ENCODE measurements at regions not wholly inside any gene's neighbourhood (a gene's known extent, or its start where the extent isn't known, plus 50 kb on each side); places are given as distances from the start of the nearest gene placed in this dataset.
"Not testable (repeated sequence)": the region's sequence is repeated elsewhere in the genome, so short reads cannot be mapped to it uniquely, and the experiment has no call there.

DNA sequence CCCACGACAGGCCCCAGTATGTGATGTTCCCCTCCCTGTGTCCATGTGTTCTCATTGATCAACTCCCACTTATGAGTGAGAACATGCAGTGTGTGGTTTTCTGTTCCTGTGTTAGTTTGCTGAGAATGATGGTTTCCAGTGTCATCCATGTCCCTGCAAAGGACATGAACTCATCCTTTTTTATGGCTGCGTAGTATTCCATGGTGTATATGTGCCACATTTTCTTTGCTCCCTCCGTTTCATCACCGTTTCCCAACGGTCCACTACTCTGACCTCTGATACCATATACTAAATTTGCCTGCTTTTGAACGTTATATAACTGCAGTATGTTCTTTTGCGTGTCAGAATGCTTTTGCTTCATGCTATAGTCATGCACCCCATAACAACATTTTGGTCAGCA, 94.0 kb upstream of the SCAF8 start:
- DNase-seq, result not testable (repeated sequence)

DNA sequence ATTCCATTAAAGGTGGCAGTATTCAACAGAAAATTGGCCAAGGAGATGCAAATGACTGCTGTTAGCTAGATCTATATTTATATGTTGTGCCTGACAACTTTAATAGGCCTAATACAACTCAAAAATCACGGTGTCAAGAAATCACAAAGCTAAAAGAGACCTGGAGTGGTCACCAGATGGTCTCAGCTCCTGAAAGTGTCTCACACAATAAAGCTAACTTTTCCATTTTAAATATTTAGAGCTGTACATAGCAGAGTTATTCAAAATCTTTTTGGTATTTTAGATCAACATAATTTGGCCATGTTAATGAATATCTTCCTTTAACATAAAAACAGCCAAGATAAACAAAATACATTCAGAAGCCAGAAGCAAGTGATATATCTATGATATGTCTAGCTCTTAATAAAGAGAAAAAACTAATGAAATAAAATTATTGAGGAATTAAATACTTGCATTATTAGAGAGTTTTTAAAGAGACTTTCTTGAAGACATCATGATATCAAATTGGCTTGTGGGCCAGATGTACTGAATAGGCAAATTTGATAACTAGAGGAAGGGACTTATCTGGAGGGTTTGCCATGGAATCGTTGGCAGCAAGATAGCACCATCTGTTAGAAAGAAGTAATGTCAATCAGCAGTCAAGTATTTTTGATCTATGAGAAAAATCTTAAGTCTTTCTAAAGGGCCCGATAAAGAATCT, 84.9 kb upstream of the SCAF8 start:
- DNase-seq, result no peak

DNA sequence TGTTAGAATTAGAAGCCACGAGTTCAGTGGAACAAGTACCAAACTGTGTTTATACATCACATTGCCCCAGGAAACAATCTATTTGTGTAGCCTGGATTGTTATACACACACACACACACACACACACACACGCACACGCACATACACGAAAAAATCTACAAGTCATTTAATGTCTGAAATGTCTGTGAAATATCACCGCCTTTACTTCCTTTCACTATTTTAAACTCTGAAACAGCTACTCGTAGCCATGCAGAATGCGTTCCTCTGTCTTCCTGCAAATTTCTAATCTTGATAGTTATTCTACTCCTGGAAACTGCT, 84.4 kb upstream of the SCAF8 start:
- DNase-seq, result no peak

DNA sequence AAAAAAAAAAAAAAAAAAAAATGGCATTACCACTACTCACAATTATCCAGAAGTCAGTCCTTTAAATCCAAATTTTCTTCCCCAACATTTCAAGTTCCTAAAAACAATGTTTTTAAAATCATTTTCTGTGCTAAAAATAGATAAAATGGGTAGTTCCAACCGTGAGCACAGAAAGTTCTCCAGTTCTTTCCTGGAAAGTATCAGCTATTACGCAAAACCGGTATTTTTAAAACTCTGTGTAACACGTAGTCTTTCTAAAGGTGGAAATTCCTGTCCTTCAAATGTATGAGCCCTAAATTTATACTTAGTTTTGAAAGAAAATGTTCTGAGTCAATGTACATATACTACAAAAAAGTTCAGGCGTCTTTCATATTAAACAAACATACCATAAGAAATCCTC, 83.5 kb upstream of the SCAF8 start:
- no peak for DNase-seq

DNA sequence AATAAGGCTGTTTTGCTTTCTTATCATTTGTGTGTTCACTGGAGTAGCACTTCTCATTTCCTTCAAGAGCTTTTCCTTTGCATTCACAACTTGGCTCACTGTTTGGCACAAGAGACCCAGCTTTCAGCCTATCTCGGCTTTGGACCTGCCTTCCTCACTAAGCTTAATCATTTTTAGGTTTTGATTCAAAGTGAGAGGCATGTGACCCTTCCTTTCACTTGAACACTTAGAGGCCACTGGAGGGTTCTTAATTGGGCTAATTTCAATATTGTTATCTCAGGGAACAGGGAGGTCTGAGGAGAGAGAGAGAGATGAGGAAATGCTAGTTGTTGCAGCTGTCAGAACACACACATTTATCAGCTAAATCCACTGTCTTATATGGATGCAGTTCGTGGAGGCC, 82.9 kb upstream of the SCAF8 start:
- DNase-seq, result no peak

DNA sequence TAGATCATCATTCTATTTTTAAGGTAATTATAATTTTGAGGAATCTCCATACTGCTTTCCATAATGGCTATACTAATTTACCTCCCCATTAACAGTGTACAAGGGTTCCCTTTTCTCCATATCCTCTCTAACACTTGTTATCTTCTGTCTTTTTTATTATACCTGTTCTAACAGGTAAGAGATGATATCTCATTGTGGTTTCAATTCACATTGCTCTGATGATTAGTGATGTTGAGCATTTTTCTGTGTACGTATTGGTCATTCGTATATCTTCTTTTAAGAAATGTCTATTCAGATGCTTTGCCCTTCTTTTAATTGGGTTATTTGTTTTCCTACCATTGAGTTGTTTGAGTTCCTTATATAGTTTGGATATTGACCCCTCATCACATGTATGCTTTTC, 81.6 kb upstream of the SCAF8 start:
- DNase-seq, result no peak

DNA sequence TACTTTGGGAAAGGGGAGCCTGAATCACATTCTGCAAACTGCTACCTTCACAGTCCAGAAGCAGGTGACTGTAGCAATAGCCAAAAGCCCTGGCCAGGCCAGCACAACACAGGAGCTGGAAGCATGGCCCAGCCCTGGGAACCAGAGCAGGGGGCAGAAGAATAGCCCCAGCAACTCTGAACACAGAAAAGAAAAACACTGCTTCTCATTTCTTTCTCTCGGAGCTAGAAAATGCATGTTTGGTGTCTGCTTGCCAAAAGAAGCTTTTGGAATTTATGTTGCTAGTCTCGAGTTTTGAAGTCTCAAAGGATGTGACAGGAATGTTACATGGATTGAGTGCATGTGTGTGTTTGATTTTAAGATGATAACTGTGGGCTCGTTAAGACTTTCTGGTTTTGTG, 79.8 kb upstream of the SCAF8 start:
- DNase-seq, result no peak

DNA sequence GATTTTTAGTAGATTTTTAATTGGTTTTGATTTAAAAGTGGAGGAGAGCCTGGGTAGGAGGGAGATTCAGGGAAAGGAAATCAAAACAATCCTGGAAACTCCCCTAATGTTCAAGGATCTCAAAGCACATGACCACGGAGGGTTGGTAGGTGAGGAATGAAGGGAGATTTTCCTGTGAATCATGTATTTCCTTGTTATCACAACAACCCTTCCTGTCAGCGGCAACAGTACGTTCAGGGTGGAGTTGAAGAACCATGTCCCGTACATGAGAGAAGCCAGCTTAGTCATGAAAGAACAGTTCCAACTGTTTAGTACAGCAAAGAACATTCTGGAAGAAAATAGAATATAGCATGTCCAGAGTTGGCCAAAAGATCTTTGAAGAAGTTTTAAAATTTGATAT, 79.4 kb upstream of the SCAF8 start:
- DNase-seq, result no peak

DNA sequence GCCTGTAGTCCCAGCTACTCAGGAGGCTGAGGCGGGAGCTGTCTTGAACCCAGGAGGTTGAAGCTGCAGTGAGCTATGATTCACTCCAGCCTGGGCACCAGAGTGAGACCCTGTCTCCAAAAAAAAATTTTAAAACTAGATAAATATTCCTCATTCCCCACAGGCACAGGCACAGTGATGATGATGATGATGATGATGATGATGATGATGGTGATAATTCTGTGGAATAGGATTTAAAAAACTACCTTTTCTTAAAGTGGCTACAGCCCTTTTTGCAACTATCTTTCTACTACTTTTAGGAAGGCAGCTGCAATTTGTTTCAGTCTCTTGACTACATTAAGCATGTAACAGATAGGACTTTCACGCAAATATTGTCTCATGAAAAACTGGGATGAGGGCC, 76.6 kb upstream of the SCAF8 start:
- no peak for DNase-seq

DNA sequence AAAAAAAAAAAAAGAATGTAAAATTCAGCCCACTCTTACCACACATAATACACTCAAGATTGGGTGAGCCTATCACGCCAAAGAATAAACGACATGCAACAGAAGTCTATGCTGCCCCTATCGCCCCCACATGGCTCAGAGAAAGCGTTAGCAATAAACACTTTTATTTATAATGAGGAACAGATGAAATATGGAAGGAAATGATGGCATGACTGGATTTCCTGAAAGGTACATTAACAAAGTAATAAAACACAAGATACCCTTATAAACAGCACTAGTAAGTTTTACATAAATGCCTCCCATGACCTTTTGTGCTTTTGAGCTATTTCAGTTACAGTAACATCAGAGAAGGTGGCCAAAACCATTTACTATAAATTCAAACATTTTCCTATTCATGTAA, 71.4 kb upstream of the SCAF8 start:
- no peak for DNase-seq

DNA sequence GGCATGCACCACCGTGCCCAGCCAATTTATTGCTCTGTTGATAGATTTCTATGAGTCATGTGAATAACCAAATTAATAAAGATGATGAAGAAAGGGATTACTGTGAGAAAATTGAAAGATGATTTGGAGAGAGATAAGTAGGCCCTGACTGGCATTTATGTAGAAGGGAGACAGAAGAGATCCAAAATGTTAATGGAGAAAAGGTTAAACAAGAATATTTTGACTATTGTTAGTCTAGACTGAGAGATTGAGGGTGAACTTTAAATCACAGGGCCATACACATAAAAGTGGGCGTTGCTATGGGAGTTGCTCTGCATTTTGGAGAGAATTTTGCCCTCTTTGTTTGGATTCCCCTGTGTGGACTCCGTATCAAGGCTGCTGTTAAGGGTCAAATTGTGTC, 68.9 kb upstream of the SCAF8 start:
- no peak for DNase-seq

DNA sequence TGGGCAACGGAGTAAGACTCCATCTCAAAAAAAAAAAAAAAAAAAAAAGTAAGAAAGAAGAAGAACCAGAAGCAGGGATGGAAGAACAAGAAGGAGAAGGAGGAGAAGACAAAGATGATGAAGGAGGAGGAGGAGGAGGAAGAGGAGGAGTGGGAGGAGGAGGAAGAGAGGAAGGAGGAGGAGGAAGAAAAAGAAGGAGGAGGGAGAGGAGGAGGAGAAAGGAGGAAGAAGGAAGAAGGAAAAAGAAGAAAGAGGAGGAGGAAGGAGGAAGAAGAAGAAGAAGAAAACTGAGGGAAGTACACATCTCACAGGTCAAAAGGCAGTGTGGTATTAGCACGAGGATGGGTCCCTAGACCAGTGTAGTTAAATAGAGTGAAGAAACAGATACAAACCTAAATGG, 65.1 kb upstream of the SCAF8 start:
- no peak for DNase-seq

DNA sequence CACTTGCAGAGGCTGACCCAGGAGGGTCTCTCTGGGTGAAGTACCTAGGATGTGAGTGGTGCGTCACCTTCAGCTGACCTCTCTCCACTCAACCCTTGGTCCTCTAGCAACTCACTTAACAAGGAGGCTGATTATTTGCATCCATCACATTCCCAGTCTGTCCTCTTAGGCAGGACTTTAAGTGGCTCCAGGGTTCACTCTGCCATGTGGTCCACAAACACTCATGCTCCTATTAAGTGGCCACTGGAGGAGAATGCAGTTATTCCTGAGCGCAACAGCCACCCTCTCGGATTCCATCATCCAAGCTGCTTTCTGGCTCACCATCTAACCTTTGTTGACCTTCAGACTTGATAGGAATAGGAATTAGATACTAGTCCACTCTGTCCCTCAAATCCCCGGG, 61.1 kb upstream of the SCAF8 start:
- DNase-seq, result no peak

DNA sequence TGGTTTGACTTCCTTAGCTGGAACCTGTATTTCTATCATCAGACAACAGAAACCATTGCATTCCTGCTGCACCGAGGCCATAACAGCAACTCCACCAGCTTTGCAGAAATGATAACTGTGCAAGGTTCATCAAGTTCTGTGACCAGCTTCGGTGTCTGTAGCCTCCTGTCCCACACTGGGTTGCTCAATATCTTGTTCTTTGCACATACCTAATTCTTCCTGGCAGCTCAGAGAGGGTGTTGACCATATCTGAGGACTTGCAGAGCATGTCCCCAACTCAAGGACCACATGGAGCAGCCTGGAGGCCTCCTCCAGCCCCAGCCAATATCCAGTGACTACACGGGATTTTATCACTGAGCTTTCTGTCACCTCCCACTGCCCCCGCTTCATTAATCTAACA, 59.3 kb upstream of the SCAF8 start:
- no peak for DNase-seq

DNA sequence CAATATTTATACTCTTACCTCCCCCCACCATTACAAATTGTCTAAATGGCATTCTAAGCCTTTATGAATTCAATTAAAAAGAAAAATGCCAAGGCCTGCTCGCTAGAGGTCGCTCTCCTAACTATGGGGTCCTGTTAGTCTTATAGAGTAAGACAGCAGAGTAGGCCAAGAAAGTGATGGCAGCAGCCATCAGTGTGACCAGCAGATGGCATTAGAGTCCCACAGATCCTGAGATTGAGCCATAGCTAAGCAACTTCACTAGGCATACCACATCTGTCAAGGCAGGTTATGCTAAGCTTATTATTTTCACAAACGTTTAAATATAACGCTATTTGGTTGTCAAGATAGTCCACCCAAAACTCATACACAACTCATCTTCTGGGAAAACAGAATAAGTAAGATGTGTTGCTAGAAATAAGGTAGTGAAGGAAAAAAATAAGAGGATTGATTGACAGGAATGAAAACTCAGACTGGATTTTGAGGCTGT, 57.6 kb upstream of the SCAF8 start:
- peak; percentile 90 to 93 for DNase-seq

DNA sequence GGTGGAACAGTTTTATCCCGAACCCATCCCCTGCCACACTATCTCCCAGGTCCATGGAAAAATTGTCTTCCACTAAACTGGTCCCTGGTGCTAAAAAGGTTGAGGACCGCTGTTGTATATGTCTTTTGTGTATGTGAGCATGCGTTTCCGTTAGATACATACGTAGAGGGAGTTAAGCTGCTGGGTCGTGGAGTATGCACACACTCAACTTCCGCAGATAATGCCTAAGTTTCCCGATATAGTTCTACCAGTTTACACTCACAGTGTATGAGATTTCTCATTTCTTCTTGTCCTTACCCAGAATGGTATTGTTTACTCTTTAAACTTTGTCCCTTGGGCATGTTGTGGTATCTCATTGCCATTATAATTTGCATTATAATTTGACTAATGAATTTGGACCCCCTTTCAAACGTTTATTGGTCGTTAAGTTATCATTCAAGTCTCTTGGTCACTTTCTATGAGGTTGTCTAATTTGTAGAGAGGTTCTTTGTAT, 50.5 kb upstream of the SCAF8 start:
- DNase-seq, result no peak

Data from CD4-positive, alpha-beta T cell treated with Interferon alpha-2 for 1 hour (primary cell).